Panc1 (cell line): ENCODE measurements at regions not wholly inside any gene's neighbourhood (a gene's known extent, or its start where the extent isn't known, plus 50 kb on each side); places are given as distances from the start of the nearest gene placed in this dataset.

Source experiments
- ATAC-seq: fragments of 200-7000 bp; cut with Tn5 transposase; 2 replicates; pipeline ENCODE4 v1.9.1; 2020; ENCODE audit warnings: mild to moderate bottlenecking, moderate library complexity
- BruUV-seq: library from RNA; stranded (reverse); fragments of 400-500 nt; replicated peaks from 2 replicates; lab custom pipeline; 2021; lab: Mats Ljungman, UMichigan
- CTCF ChIA-PET: fragments of 300-600 bp; sonication (Branson Sonifier 250); formaldehyde crosslinking; loops from one replicate; lab custom pipeline; 2022; ENCODE audit warnings: antibody characterized with exemption; lab: Charles Lee
- POLR2A ChIA-PET: fragments of 300-600 bp; sonication (Branson Sonifier 250); formaldehyde crosslinking; loops from one replicate; lab custom pipeline; 2022; ENCODE audit warnings: antibody characterized with exemption; lab: Charles Lee
- DNase-seq: peaks from one replicate; pipeline ENCODE4 v3.0.0-alpha.2; 2010; ENCODE audit warnings: low read depth, low spot score
- H3K27ac ChIP-seq: 2 replicates; pipeline ENCODE4 v1.5.1; 2011; ENCODE audit warnings: mild to moderate bottlenecking, low read length, inconsistent platforms
- H3K27me3 ChIP-seq: fragments of 200-500 bp; sonication (Bioruptor generic); 2 replicates; pipeline ENCODE4 v1.6.0; 2014; ENCODE audit warnings: low read length, inconsistent platforms; ENCODE audit not compliant: control insufficient read depth, insufficient read depth
- H3K36me3 ChIP-seq: fragments of 200-500 bp; sonication (Bioruptor generic); 2 replicates; pipeline ENCODE4 v1.5.1; 2014; ENCODE audit warnings: inconsistent platforms, mild to moderate bottlenecking, low read length, moderate library complexity; ENCODE audit not compliant: control insufficient read depth, insufficient read depth
- H3K4me1 ChIP-seq: 2 replicates; pipeline ENCODE4 v1.5.1; 2011; ENCODE audit warnings: inconsistent platforms, mild to moderate bottlenecking, low read length, moderate library complexity; ENCODE audit not compliant: control insufficient read depth, insufficient read depth
- H3K4me3 ChIP-seq, 2 experiments: 2 replicates each; pipeline ENCODE4 v1.5.1; 2011 to 2012; ENCODE audit warnings: low read depth in 2 of 2, low read length in 2 of 2, mild to moderate bottlenecking in 2 of 2, inconsistent platforms in 1 of 2, moderate library complexity in 1 of 2
- H3K9me3 ChIP-seq: fragments of 200-500 bp; sonication (Bioruptor generic); 2 replicates; pipeline ENCODE4 v1.5.1; 2014; ENCODE audit warnings: low read depth, mild to moderate bottlenecking, inconsistent platforms, low read length, moderate library complexity; ENCODE audit not compliant: control insufficient read depth, insufficient read depth
- CTCF ChIP-seq: fragments of 450-650 bp; IDR thresholded peaks from 2 replicates; pipeline ENCODE4 v1.5.1; 2017; ENCODE audit warnings: mild to moderate bottlenecking
- POLR2AphosphoS5 ChIP-seq: IDR thresholded peaks from 2 replicates; pipeline ENCODE4 v1.6.1; 2012; ENCODE audit warnings: mild to moderate bottlenecking, low read depth, low read length, moderate library complexity
- SIN3A ChIP-seq: IDR thresholded peaks from 2 replicates; pipeline ENCODE4 v1.6.1; 2012; ENCODE audit warnings: low read depth, mild to moderate bottlenecking, low read length, moderate library complexity, borderline replicate concordance; ENCODE audit not compliant: insufficient read depth
- TCF7L2 ChIP-seq: IDR thresholded peaks from 2 replicates; pipeline ENCODE4 v1.6.1; 2011; ENCODE audit warnings: mild to moderate bottlenecking, low read depth, low read length, inconsistent platforms
- in situ Hi-C: cut with HindIII; loops from 2 replicates; pipeline ENCODE4 v1.10.0; 2016; ENCODE audit warnings: low sequenced_read_pairs, low pct_unique_long_range_greater_than_20kb
- intact Hi-C: fragments of 100-400 bp; cut with micrococcal nuclease; formaldehyde crosslinking; loops from one replicate; pipeline ENCODE4 v1.10.0; 2022; ENCODE audit not compliant: unreplicated experiment
- TF ChIP-seq, protein P1 (sequence below), 2 experiments: IDR thresholded peaks; 2 replicates each; pipeline ENCODE4 v1.6.1; 2011 to 2012; ENCODE audit warnings: low read depth in 2 of 2, control low read depth in 1 of 2, low read length in 1 of 2, mild to moderate bottlenecking in 1 of 2, moderate library complexity in 1 of 2; ENCODE audit not compliant: insufficient read depth in 1 of 2

DNA sequence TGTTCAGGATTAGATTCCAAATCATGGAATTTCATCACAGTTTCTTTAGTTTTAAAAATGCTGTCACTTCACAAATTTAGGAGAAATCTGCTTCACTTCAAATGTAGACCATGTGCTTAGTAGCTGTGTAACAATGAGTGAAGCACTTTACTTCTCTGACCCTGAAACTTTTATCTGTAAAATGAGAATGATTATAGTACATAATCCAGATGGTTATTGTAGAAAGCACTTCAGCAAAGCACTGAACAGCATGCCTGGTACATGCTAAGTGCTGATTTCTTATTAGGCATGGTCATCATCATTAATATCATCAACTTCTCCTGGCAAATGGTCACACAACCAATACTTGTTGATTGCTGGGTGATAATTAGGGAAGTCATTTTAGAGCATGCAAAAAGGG, 705.0 kb downstream of the EPHA7 start:
- Histone ChIP-seq H3K36me3 (no peaks in the 10 kb centered on the region), H3K4me1 (no peaks in the 10 kb centered on the region), H3K4me3 (no peak overlapping the region), H3K27ac (no peak overlapping the region), H3K27me3 (no peaks in the 10 kb centered on the region), H3K9me3 (no peaks in the 10 kb centered on the region)
- ATAC-seq (no peak), DNase-seq (no peak)
- BruUV-seq = no TSS peak
- in situ Hi-C loops = no loop called here
- no peak for TF ChIP-seq POLR2AphosphoS5
- TF ChIP-seq TCF7L2 = no peak
- no peak for TF ChIP-seq SIN3A
- TF ChIP-seq, protein P1, sequence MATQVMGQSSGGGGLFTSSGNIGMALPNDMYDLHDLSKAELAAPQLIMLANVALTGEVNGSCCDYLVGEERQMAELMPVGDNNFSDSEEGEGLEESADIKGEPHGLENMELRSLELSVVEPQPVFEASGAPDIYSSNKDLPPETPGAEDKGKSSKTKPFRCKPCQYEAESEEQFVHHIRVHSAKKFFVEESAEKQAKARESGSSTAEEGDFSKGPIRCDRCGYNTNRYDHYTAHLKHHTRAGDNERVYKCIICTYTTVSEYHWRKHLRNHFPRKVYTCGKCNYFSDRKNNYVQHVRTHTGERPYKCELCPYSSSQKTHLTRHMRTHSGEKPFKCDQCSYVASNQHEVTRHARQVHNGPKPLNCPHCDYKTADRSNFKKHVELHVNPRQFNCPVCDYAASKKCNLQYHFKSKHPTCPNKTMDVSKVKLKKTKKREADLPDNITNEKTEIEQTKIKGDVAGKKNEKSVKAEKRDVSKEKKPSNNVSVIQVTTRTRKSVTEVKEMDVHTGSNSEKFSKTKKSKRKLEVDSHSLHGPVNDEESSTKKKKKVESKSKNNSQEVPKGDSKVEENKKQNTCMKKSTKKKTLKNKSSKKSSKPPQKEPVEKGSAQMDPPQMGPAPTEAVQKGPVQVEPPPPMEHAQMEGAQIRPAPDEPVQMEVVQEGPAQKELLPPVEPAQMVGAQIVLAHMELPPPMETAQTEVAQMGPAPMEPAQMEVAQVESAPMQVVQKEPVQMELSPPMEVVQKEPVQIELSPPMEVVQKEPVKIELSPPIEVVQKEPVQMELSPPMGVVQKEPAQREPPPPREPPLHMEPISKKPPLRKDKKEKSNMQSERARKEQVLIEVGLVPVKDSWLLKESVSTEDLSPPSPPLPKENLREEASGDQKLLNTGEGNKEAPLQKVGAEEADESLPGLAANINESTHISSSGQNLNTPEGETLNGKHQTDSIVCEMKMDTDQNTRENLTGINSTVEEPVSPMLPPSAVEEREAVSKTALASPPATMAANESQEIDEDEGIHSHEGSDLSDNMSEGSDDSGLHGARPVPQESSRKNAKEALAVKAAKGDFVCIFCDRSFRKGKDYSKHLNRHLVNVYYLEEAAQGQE (IDR thresholded peaks at IDR 0.05; ENCODE audit: insufficient read depth in 1 of 2, low read depth in 2 of 2, low read length in 1 of 2) = no peak
- TF ChIP-seq CTCF = no peak
- ChIA-PET CTCF (no interaction called here), POLR2A (no interaction called here)
- intact Hi-C loops = no loop called here

- in situ Hi-C loops = no loop called here
- H3K36me3 ChIP-seq = no peaks in the 10 kb centered on the region
- TF ChIP-seq, protein P1 (IDR thresholded peaks at IDR 0.05; ENCODE audit: insufficient read depth in 1 of 2, low read depth in 2 of 2, low read length in 1 of 2) = no peak
- TF ChIP-seq CTCF (no peak), POLR2AphosphoS5 (no peak), TCF7L2 (no peak), SIN3A (no peak)
- ATAC-seq (no peak), DNase-seq (no peak)
- no peak overlapping the region for H3K27ac ChIP-seq
- intact Hi-C loops = no loop called here
- H3K4me1 ChIP-seq = no peaks in the 10 kb centered on the region
- H3K27me3 ChIP-seq = no peaks in the 10 kb centered on the region
- no TSS peak for BruUV-seq
- POLR2A ChIA-PET = no interaction called here
- no peaks in the 10 kb centered on the region for H3K9me3 ChIP-seq
- H3K4me3 ChIP-seq = no peak overlapping the region
- CTCF ChIA-PET = no interaction called here
Observed at GRCh38 chr6:92710048-92710447, 709.3 kb downstream of the EPHA7 start.
